ENCODE measurements at regions not wholly inside any gene's neighbourhood (a gene's known extent, or its start where the extent isn't known, plus 50 kb on each side); places are given as distances from the start of the nearest gene placed in this dataset.
"Not testable (repeated sequence)": the region's sequence is repeated elsewhere in the genome, so short reads cannot be mapped to it uniquely, and the experiment has no call there.

- no peak for DNase-seq
Measured at GRCh38 chr17:14454746-14455145, 153.9 kb downstream of the HS3ST3B1 start.

DNA sequence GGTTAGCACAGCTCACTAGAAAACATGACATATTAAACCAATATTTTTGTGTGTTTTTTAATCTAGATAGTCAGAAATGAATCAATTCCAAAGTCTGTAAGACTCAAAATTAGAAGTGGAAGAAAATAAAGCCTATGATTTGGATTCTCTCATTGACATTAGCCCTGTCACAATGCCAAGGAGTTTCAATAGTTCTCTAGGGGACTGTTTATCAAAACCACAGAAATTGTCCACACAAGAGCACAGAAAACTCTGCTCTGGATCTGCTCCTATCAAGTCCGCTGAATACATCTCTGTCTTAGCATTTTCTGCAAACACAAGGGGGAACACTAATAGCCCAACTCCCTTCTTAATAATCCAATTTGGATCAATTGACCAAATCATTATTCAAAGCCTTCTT, 152.0 kb downstream of the HS3ST3B1 start:
- DNase-seq = no peak

DNA sequence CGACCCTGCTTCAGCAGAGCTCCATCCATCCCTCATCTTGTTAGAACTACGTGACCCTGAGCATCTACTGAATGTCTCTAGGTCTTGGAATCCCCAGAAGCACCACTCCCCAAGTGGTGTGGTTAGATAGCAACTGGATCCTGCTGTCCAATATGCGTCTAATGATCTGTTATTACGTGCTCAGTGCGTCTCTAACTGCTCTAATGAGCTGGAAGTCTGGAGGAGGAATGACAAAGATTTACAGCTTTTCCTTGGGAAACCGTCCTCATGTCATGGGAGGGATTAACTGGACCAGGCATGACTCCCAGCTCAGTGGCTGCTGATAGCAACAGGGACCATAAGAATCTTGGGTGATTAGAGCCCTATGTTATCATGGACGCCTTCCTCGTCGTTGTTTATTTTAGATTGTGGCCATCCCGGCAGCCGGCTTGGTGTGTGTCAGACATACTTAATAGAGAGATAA, 150.9 kb downstream of the HS3ST3B1 start:
- DNase-seq = no peak

GRCh38 chr17:14448818-14449217, 147.9 kb downstream of the HS3ST3B1 start:
- no peak for DNase-seq

DNA sequence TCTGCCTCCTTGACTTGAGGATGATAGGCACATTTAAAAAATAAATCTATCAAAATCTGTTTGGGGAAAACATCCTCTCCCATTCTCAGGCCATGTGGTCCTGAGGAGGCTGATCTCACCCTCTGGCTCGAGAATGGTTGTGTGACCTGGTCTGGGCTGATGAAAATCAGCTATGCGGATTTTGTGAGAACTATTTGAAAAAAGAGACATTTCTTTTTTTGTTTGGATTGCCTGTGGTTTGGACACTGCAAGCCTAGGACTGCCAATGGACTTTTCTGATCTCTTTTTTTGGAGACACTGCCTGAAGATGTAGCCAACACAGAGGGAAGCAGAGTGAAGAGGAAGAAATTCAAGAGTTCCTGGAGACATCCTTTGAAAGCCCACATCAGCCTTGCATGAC, 145.9 kb downstream of the HS3ST3B1 start:
- no peak for DNase-seq

DNA sequence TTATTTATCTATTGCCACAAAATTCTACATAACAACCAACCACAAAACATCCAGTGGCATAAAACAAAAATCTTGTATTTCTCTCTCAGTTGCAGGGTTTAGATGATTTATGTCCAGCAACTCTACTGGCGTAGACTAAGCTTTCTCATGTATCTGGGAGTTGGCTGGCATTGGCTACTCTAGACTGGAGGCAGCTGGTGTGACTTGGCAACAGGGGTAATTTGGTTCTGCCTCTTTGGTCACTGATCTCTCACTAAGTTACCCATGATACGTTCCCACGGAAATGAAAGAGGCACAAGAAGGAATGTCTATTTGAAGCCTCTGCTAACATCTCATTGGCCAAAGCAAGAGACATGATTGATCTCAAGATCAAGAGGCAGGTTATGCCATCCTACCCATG, 144.0 kb downstream of the HS3ST3B1 start:
- no peak for DNase-seq

- DNase-seq = no peak
Measured at GRCh38 chr17:14442798-14443528, 142.1 kb downstream of the HS3ST3B1 start.

- DNase-seq = no peak
Measured at GRCh38 chr17:14437176-14437575, 136.3 kb downstream of the HS3ST3B1 start.

DNA sequence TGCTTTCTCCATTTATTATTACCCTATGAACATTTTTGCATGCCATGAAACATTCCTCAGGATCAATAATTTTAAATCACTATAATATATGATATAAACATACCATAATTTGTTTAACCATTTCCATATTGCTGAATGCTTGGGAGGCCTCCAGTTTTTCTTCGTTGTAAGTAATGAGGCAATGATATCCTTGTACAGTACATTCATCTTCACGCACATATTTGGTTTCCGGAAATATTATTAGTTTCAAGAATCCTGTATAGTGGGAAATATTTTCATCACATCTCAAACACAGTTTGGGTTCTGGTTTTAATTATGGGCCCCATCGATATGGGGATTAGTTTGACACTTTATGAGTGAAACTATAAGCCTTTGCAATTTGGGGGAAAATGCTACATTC, 135.4 kb downstream of the HS3ST3B1 start:
- DNase-seq = no peak

- no peak for DNase-seq
Measured at GRCh38 chr17:14434506-14434905, 133.6 kb downstream of the HS3ST3B1 start.

DNA sequence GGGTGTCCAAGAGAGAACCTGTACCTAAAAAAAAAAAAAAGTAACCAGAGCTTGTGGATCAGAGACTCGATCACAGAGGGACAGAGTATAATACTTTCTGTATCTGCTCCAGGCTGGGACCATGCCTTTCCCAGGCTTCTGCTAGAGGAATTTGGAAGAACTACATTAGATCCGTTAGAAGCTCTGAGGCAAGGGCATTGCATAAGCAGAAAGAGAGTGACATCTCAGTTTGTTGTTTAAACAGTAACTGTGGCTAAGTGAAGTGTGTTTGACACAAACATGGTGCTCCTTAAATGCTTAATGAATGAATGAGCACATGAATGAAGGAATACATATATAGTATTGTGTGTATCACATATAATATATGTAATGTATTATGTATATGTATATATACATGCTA, 131.2 kb downstream of the HS3ST3B1 start:
- DNase-seq = no peak

GRCh38 chr17:14429084-14429483, 128.2 kb downstream of the HS3ST3B1 start:
- DNase-seq = no peak

GRCh38 chr17:14428648-14429029, 127.8 kb downstream of the HS3ST3B1 start:
- no peak for DNase-seq

DNA sequence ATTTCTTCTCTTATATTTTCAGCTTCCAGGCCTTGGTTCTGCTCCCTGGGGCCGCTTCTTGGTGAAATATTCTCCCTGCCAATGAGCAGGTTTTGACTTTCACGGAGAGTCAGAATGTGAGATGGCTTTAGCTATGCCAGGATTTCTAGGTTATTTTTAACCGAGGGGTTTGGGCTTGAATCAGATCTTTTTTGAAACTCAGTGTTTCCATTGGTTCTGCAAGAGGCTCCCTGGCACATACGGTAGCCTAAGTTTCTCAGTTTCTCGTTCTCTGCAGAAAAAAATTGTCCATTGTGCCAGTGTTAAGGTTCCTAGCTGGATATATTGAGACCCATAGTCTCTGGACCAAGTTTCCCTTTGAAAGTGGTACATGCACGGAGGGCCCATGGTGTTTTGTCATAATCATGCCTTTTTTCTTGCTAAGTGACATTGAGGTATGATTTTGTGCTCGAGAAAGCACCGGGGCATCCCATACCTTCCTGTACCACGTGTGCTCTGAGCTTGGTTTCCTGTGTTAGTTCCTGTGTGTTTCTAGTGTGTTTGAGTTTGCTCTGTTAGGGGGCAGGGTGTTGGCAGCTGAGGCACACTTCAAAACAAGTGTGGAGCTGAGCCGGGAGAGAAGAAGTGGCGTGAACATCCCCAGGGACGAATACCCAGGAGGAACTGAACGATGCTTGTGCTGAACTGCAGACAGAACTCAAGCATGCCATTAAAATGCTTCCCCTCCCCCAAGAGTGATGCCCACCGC, 127.2 kb downstream of the HS3ST3B1 start:
- no peak for DNase-seq

DNA sequence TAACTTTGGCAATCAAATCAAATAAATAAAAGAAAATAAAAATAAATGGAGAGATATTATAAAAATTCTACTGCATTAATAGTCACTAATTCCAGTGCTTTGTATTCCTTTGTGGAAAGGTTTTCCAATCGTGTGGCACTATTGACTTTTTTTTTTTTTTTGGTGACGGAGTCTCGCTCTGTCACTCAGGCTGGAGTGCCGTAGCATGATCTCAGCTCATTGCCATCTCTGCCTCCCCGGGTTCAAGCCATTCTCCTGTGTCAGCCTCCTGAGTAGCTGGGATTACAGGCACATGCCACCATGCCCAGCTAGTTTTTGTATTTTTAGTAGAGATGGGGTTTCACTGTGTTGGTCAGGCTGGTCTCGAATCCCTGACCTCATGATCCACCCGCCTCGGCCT, 122.3 kb downstream of the HS3ST3B1 start:
- not testable (repeated sequence) for DNase-seq

GRCh38 chr17:14417336-14417735, 116.5 kb downstream of the HS3ST3B1 start:
- DNase-seq = no peak

GRCh38 chr17:14409292-14409691, 108.4 kb downstream of the HS3ST3B1 start:
- no peak for DNase-seq

- DNase-seq = no peak
Measured at GRCh38 chr17:14407541-14407940, 106.7 kb downstream of the HS3ST3B1 start.

DNA sequence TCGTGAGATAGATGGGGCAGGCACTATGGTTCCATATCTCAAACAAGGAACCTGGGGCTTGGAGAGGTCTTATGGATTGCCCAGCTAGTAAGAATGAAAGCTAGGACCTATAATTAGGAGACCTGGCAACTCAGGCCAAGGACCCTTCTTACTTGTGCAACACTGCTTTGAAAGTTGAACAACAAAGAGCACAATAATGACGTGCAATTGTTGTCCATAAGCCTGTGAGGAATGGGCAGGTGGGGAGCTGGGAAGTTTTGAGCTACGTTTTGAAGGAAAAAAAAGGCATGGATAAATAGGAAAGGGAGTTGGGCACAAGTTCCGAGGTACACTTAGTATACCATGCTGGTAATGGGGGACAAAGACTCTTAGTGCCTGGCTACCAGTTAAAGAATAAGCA, 104.3 kb downstream of the HS3ST3B1 start:
- no peak for DNase-seq
